ENCODE measurements at regions not wholly inside any gene's neighbourhood (a gene's known extent, or its start where the extent isn't known, plus 50 kb on each side); places are given as distances from the start of the nearest gene placed in this dataset.

DNA sequence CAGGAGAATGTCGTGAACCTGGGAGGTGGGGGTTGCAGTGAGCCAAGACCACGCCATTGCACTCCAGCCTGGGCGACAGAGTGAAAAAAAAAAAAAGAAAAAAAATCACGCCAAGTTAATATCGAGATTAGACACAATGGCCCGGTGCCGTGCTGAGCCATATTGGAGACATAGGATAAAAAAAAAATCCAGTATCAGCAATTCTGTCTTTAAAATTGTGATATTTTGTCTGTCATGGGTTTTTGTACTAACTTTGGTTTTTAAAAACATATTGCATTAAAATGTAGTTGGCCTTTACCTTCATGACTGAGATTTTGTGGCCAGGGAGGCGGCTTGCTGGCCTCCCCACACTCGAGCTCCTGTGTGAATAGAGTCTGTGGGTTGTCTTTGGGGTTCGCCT, 62.8 kb upstream of the PITRM1 start:
- TF ChIP-seq, protein P1, sequence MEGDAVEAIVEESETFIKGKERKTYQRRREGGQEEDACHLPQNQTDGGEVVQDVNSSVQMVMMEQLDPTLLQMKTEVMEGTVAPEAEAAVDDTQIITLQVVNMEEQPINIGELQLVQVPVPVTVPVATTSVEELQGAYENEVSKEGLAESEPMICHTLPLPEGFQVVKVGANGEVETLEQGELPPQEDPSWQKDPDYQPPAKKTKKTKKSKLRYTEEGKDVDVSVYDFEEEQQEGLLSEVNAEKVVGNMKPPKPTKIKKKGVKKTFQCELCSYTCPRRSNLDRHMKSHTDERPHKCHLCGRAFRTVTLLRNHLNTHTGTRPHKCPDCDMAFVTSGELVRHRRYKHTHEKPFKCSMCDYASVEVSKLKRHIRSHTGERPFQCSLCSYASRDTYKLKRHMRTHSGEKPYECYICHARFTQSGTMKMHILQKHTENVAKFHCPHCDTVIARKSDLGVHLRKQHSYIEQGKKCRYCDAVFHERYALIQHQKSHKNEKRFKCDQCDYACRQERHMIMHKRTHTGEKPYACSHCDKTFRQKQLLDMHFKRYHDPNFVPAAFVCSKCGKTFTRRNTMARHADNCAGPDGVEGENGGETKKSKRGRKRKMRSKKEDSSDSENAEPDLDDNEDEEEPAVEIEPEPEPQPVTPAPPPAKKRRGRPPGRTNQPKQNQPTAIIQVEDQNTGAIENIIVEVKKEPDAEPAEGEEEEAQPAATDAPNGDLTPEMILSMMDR (conservative IDR thresholded peaks at IDR 0.05; ENCODE audit: low read depth, low read length), result no peak
- TF ChIP-seq EZH2 (IDR thresholded peaks at IDR 0.05; ENCODE audit: low read length, unreplicated experiment) (no peak), EZH2phosphoT487 (IDR thresholded peaks at IDR 0.05; ENCODE audit: borderline replicate concordance, low read length) (no peak)

All from PC-3 (cell line).